ENCODE measurements at regions not wholly inside any gene's neighbourhood (a gene's known extent, or its start where the extent isn't known, plus 50 kb on each side); places are given as distances from the start of the nearest gene placed in this dataset.

DNA sequence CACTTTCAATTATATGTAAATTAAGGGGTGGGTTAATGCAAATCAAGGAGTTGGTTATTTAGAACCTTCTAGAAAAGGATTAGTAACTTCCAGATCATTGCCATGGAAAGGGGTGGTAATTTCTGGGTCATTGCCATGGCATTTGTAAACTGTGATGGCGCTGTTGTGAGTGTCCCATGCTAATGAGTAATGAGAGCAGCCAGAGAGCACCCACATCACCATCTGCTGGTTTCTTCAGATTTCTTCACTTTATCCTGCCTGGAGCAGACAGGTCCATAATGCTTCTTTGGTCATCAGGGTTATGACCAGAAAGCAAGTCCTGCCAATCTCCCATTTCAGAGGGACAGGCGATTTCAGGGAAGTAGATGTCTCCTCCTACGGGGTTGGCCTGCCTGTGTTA lies 311.3 kb upstream of the CNR1 start:
- TF ChIP-seq, protein P1, sequence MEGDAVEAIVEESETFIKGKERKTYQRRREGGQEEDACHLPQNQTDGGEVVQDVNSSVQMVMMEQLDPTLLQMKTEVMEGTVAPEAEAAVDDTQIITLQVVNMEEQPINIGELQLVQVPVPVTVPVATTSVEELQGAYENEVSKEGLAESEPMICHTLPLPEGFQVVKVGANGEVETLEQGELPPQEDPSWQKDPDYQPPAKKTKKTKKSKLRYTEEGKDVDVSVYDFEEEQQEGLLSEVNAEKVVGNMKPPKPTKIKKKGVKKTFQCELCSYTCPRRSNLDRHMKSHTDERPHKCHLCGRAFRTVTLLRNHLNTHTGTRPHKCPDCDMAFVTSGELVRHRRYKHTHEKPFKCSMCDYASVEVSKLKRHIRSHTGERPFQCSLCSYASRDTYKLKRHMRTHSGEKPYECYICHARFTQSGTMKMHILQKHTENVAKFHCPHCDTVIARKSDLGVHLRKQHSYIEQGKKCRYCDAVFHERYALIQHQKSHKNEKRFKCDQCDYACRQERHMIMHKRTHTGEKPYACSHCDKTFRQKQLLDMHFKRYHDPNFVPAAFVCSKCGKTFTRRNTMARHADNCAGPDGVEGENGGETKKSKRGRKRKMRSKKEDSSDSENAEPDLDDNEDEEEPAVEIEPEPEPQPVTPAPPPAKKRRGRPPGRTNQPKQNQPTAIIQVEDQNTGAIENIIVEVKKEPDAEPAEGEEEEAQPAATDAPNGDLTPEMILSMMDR (IDR thresholded peaks at IDR 0.05; ENCODE audit: extremely low read depth, missing control alignments) = no peak
- DNase-seq (ENCODE audit: low spot score) = no peak

DNA sequence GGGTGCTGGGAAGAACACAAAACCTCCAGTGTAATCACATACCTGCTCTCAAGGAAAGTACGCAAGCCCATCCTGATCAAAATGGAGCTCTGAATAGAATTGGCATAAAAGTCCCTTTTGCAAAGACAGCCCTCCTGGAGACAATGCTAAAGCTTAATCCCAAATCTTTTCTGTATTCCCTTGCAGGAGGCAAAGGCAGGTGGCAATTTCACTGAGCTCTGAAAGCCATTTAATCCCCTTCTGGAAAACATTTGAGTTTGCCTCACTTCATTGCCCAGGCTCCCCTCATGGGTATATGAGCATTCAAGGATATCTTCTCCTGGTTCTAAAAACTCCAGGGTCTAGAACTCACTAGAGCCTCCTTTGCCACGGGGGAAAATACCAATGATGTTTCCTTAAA lies 310.2 kb upstream of the CNR1 start:
- no peak for DNase-seq (ENCODE audit: low spot score)
- TF ChIP-seq, protein P1 (IDR thresholded peaks at IDR 0.05; ENCODE audit: extremely low read depth, missing control alignments) = no peak

DNA sequence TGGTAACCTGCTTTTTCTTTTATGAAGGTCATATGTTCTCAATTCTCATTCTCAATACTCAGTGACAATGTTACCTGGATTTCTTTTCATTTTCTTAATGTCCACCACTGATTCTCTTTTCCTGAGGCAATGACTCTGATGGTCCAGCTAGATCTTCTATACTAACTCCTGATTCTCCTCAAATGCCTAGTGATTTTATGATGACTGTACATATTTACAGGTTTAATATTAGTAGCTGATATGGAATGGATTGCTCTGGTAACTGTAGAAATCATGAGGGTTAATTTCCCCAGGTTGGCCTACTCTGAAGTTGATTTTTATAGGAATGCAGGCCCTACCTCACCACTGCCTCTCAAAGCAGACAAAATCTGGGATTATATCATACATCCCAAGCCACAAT lies 308.6 kb upstream of the CNR1 start:
- TF ChIP-seq, protein P1 (IDR thresholded peaks at IDR 0.05; ENCODE audit: extremely low read depth, missing control alignments) = no peak
- DNase-seq (ENCODE audit: low spot score) = no peak

DNA sequence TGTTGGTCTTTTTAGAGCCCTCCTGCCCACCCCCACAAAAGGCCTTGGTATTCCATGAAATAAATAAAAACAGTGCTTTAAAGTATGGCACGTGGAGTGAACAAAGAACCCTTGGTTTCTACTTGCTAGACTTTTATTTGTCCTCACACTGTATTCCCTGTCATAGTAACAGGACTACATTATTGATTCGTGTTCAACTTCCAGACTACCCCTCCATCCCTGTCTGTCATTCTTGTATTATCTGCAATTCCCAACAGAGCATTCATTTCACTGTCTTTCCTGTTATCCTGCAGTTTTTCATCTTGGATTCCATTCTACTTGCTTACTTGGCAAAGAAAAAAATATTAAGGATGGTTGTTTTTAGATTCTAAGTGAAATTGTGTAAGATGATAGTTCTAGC lies 307.4 kb upstream of the CNR1 start:
- no peak for DNase-seq (ENCODE audit: low spot score)

DNA sequence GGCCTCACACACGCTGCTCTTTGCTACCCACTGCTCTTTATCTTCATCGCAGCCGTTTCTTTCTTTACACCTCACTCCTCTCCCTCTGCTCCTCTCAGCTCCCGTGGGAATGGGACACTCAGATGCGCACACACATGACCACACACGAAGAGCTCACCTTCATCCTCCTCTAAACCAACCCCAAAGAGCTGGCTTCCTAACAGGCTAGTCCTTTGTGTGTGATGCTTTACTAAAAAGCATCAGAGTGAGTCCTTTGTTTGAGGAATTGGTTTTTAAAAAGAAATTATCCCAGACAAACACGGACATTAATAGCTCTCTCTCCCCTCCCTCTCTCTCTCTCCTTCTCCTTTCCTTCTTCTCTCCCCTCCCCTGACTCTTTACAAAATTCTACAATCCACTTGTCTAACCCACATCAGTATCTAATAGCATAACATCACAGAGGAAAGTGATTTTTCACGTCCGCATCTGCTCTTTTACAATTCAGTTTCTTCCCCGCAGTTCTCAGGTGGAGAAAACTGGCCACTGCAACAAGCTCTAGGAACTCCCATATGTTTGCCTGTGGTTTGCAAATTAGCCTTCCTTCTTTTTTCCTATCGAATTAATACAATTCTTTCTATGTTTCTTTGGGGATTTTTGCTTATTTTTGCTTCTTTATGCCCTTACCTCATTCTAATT lies 306.8 kb upstream of the CNR1 start:
- no peak for DNase-seq (ENCODE audit: low spot score)
- TF ChIP-seq, protein P1 (IDR thresholded peaks at IDR 0.05; ENCODE audit: extremely low read depth, missing control alignments) = no peak

More for the DNA sequence above, 307.4 kb upstream of the CNR1 start:
- TF ChIP-seq, protein P1 (IDR thresholded peaks at IDR 0.05; ENCODE audit: extremely low read depth, missing control alignments) = no peak

DNA sequence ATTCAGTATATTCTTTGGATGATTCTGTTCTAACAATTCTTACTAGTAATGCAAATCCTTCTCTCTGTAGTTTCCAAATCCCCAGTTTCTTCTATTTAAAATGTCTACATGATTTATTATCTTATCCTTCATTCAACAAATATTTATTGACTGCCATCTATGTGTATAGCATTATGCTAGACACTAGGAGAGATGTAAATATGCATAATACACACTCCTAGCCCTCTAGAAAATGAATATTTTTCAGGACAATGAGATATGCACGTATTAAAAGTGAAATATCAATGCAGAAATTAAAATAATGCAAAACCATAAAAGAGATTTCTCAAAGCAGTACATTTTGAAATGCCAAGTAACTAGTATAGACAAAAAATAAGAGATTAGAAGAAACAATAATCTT lies 293.5 kb upstream of the CNR1 start:
- no peak for DNase-seq (ENCODE audit: low spot score)
- TF ChIP-seq, protein P1 (IDR thresholded peaks at IDR 0.05; ENCODE audit: extremely low read depth, missing control alignments) = no peak

DNA sequence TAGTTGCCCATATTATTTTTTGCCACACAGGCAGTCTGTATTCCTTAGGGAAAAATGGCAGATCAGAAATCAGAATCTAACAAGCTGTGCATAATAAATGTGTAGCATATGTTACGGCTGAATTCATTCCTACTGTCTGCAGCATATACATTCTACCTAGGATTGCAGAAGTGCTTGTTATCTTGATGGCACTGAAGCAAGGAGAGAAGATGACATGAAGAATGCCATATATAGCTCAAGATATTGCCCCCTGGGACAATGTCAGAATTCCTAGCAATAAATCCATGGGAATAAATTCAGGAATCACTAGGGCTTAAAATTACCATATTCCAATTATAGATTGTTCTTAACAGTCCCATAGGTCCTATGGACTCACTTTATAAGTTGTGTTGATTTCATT lies 293.0 kb upstream of the CNR1 start:
- TF ChIP-seq, protein P1 (IDR thresholded peaks at IDR 0.05; ENCODE audit: extremely low read depth, missing control alignments) = no peak
- DNase-seq (ENCODE audit: low spot score) = no peak
